Mucosa of descending colon (tissue), 3 donors: ENCODE measurements at regions not wholly inside any gene's neighbourhood (a gene's known extent, or its start where the extent isn't known, plus 50 kb on each side); places are given as distances from the start of the nearest gene placed in this dataset.

ENCODE experiments used
- ATAC-seq: fragments of 200-7000 bp; cut with Tn5 transposase; one replicate; pipeline ENCODE4 v1.9.1; 2020; ENCODE audit warnings: mild to moderate bottlenecking, moderate library complexity
- DNase-seq, 3 donors: peaks; one replicate each; pipeline ENCODE4 v3.0.0-alpha.2; 2020
- H3K36me3 ChIP-seq: fragments of 200-600 bp; one replicate; pipeline ENCODE4 v1.8.0; 2021; ENCODE audit warnings: low read depth, mild to moderate bottlenecking
- H3K4me1 ChIP-seq: fragments of 200-600 bp; one replicate; pipeline ENCODE4 v1.8.0; 2021; ENCODE audit warnings: low read depth, mild to moderate bottlenecking
- H3K4me3 ChIP-seq: fragments of 200-600 bp; one replicate; pipeline ENCODE4 v1.8.0; 2021; ENCODE audit warnings: mild to moderate bottlenecking
- H3K9me3 ChIP-seq: fragments of 200-600 bp; one replicate; pipeline ENCODE4 v1.8.0; 2021; ENCODE audit warnings: mild to moderate bottlenecking
- CTCF ChIP-seq: fragments of 200-600 bp; IDR thresholded peaks from one replicate; pipeline ENCODE4 v1.8.0; 2022; ENCODE audit warnings: antibody characterized with exemption, mild to moderate bottlenecking
- intact Hi-C, 2 donors: fragments of 100-400 bp; cut with DNase I in 1 of 2; cut with micrococcal nuclease in 1 of 2; formaldehyde crosslinking; loops; one replicate each; pipeline versions ENCODE4 v1.11.0 to v1.11.1; 2022; cut with DNase I, micrococcal nuclease
- donor health status: DM: no; HTN: no; CAD: no; lungs with moderate emphysema.
- donor health status: DM: no; HTN: no; CAD: no.
- donor health status: DM: no; HTN: yes; CAD: no.

DNA sequence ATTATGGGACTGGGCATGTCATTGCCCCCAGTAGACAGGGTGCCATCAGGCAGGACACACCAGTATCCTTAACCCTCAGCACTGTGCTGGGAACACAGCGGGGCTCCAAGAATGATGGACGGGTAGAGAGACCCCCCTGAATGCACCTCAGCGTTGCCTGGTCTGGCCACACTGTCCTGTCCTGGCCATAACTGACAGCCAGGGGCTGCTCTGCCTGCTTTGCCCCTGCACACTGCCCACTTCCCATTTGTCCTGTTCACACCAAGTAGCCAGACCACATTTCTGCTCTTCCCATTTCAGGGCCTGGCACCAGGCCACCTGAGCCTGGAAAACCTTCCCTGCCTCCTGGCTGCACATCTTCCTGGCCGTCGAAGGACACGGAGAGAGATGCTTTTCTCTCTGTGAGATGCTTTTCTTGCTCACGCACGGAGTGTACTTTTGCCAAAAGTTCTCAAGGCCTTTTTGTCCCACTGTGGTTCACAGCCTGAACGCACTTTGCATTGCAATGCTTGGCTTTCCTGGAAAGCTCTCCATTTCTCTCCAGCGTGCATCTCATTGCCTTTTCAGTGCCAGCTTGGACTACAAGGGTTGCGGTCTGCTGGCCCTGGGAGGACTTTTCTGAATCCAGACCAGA is 131.0 kb upstream of the EEPD1 start:
- no peaks in the 10 kb centered on the region for H3K4me1 ChIP-seq
- TF ChIP-seq CTCF: no peak
- no peak for ATAC-seq
- intact Hi-C loops: no loop called here
- no peak for DNase-seq
- H3K36me3 ChIP-seq: no peaks in the 10 kb centered on the region
- H3K9me3 ChIP-seq: no peaks in the 10 kb centered on the region
- no peak overlapping the region for H3K4me3 ChIP-seq

GRCh38 chr7:36023033-36023560 is 130.0 kb upstream of the EEPD1 start:
- intact Hi-C loops: no loop called here
- H3K36me3 ChIP-seq: no peaks in the 10 kb centered on the region
- H3K4me1 ChIP-seq: no peaks in the 10 kb centered on the region
- DNase-seq: no peak
- no peak for TF ChIP-seq CTCF
- no peaks in the 10 kb centered on the region for H3K9me3 ChIP-seq
- H3K4me3 ChIP-seq: no peak overlapping the region
- no peak for ATAC-seq

DNA sequence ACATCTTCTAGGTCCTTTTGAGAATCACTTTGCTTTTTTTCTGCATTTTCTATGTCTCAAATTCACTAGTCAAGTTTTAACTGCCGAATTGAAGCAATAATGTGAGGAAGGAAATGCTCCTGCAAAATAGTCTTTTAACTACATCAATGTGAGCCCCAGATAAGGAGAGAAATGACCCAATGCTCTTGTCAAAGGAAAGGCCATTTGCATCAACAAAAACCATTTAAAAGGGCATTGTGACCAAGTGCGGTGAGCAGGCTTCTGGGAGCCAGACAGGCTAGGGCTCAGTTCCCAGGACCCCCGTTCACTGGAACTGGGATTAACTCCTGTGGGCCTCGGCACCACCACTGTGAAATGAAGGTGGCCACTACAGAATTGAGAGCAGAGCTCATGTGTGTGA is 127.9 kb upstream of the EEPD1 start:
- Histone ChIP-seq H3K4me1 (no peaks in the 10 kb centered on the region), H3K36me3 (no peaks in the 10 kb centered on the region), H3K9me3 (no peaks in the 10 kb centered on the region), H3K4me3 (no peak overlapping the region)
- no peak for ATAC-seq
- no peak for TF ChIP-seq CTCF
- intact Hi-C loops: no loop called here
- DNase-seq: no peak

- intact Hi-C loops: no loop called here
- no peak for TF ChIP-seq CTCF
- no peak overlapping the region for H3K4me3 ChIP-seq
- no peak for DNase-seq
- no peaks in the 10 kb centered on the region for H3K36me3 ChIP-seq
- H3K9me3 ChIP-seq: no peaks in the 10 kb centered on the region
- no peaks in the 10 kb centered on the region for H3K4me1 ChIP-seq
- no peak for ATAC-seq
Measured at GRCh38 chr7:36029311-36029710, 123.7 kb upstream of the EEPD1 start.

- no peak for ATAC-seq
- Histone ChIP-seq H3K36me3 (no peaks in the 10 kb centered on the region), H3K4me1 (no peaks in the 10 kb centered on the region), H3K9me3 (no peaks in the 10 kb centered on the region), H3K4me3 (no peak overlapping the region)
- intact Hi-C loops: no loop called here
- no peak for TF ChIP-seq CTCF
- no peak for DNase-seq
Measured at GRCh38 chr7:36029853-36030515, 123.1 kb upstream of the EEPD1 start.
